HCT116 (cell line): ENCODE measurements at regions not wholly inside any gene's neighbourhood (a gene's known extent, or its start where the extent isn't known, plus 50 kb on each side); places are given as distances from the start of the nearest gene placed in this dataset.

Experiments
- ATAC-seq: fragments of 200-7000 bp; cut with Tn5 transposase; 2 replicates; pipeline ENCODE4 v1.9.1; 2020; ENCODE audit warnings: mild to moderate bottlenecking, moderate library complexity
- BruUV-seq: library from RNA; stranded (reverse); fragments of 400-500 nt; replicated peaks from 2 replicates; lab custom pipeline; 2021; lab: Mats Ljungman, UMichigan
- CTCF ChIA-PET: fragments of 300-600 bp; sonication (Branson Sonifier 250); formaldehyde crosslinking; loops from one replicate; lab custom pipeline; 2021; ENCODE audit warnings: antibody characterized with exemption; lab: Charles Lee
- POLR2A ChIA-PET: fragments of 300-600, 350-600 bp; sonication (Branson Sonifier 250); formaldehyde crosslinking; loops from one replicate; lab custom pipeline; 2021; ENCODE audit warnings: antibody characterized with exemption; lab: Charles Lee
- RAD21 ChIA-PET, 2 experiments: fragments of 300-600 bp; sonication (Branson Sonifier 250); formaldehyde crosslinking; loops; one replicate each; lab custom pipeline; 2023; ENCODE audit warnings: low total read pairs in 2 of 2; ENCODE audit not compliant: uncharacterized antibody in 2 of 2, unreplicated experiment in 2 of 2, low non-redundant PET in 1 of 2; lab: Charles Lee
- DNase-seq: peaks from one replicate; pipeline ENCODE4 v3.0.0-alpha.2; 2010; ENCODE audit warnings: low read depth, low spot score
- H2AFZ ChIP-seq: fragments of 200-600 bp; shearing (Covaris generic), sonication (generic); 2 replicates; pipeline ENCODE4 v1.6.1; 2017; ENCODE audit warnings: low read depth, mixed run types, mixed read lengths, antibody characterized with exemption, low read length; ENCODE audit not compliant: poor library complexity, severe bottlenecking
- H3K27ac ChIP-seq: 2 replicates; pipeline ENCODE4 v1.5.1; 2012; ENCODE audit warnings: low read depth, low read length
- H3K27me3 ChIP-seq: fragments of 200-600 bp; sonication (generic); 2 replicates; pipeline ENCODE4 v1.6.1; 2016; ENCODE audit warnings: mixed run types, low read length, mixed read lengths; ENCODE audit not compliant: insufficient read depth
- H3K36me3 ChIP-seq, 2 experiments: fragments of 200-500 bp in 1 of 2; fragments of 200-600 bp in 1 of 2; sonication (Bioruptor generic) in 1 of 2; sonication (generic) in 1 of 2; 2 replicates each; pipeline versions ENCODE4 v1.5.1 to v1.6.1; 2014 to 2016; ENCODE audit warnings: low read length in 2 of 2, inconsistent platforms in 1 of 2, mixed read lengths in 1 of 2, mixed run types in 1 of 2; ENCODE audit not compliant: insufficient read depth in 2 of 2, control insufficient read depth in 1 of 2
- H3K4me1 ChIP-seq, 2 experiments: fragments of 200-600 bp in 1 of 2; sonication (generic) in 1 of 2; 2 replicates each; pipeline versions ENCODE4 v1.5.1 to v1.6.1; 2012 to 2017; ENCODE audit warnings: low read length in 2 of 2, inconsistent platforms in 1 of 2, mild to moderate bottlenecking in 1 of 2, mixed read lengths in 1 of 2, mixed run types in 1 of 2, moderate library complexity in 1 of 2; ENCODE audit not compliant: insufficient read depth in 2 of 2, control insufficient read depth in 1 of 2
- H3K4me2 ChIP-seq: fragments of 200-600 bp; sonication (generic); 2 replicates; pipeline ENCODE4 v1.6.1; 2017; ENCODE audit warnings: mixed run types, low read length, mixed read lengths
- H3K4me3 ChIP-seq, 2 experiments: fragments of 200-600 bp in 1 of 2; sonication (generic) in 1 of 2; replicated peaks in 1 of 2; 2 replicates each; pipeline ENCODE4 v1.5.1; 2011 to 2016; ENCODE audit warnings: low read length in 2 of 2, control low read depth in 1 of 2, low read depth in 1 of 2, mild to moderate bottlenecking in 1 of 2, mixed read lengths in 1 of 2, mixed run types in 1 of 2
- H3K79me2 ChIP-seq: fragments of 200-600 bp; sonication (generic); 2 replicates; pipeline ENCODE4 v1.6.1; 2017; ENCODE audit warnings: mild to moderate bottlenecking, mixed run types, low read length, moderate library complexity, mixed read lengths; ENCODE audit not compliant: insufficient read depth
- H3K9ac ChIP-seq: fragments of 200-600 bp; sonication (generic); 2 replicates; pipeline ENCODE4 v1.6.1; 2016; ENCODE audit warnings: low read length, mixed read lengths
- H3K9me2 ChIP-seq: fragments of 200-600 bp; sonication (generic), shearing (Covaris generic); 2 replicates; pipeline ENCODE4 v1.6.1; 2017; ENCODE audit warnings: mixed run types, mild to moderate bottlenecking, moderate library complexity; ENCODE audit not compliant: insufficient read depth
- H3K9me3 ChIP-seq, 2 experiments: fragments of 200-500 bp in 1 of 2; fragments of 200-600 bp in 1 of 2; sonication (Bioruptor generic) in 1 of 2; sonication (generic) in 1 of 2; 2 replicates each; pipeline ENCODE4 v1.6.1; 2014 to 2017; ENCODE audit warnings: low read length in 2 of 2, mixed read lengths in 2 of 2, inconsistent platforms in 1 of 2, low read depth in 1 of 2, mild to moderate bottlenecking in 1 of 2, mixed run types in 1 of 2, moderate library complexity in 1 of 2; ENCODE audit not compliant: control insufficient read depth in 1 of 2, insufficient read depth in 1 of 2
- H4K20me1 ChIP-seq: fragments of 200-600 bp; sonication (generic), shearing (Covaris generic); 2 replicates; pipeline ENCODE4 v1.6.1; 2017; ENCODE audit warnings: mixed run types, mild to moderate bottlenecking, moderate library complexity; ENCODE audit not compliant: insufficient read depth
- ATF3 ChIP-seq: IDR thresholded peaks from 2 replicates; pipeline ENCODE4 v1.6.1; 2012
- EGR1 ChIP-seq: IDR thresholded peaks from 2 replicates; pipeline ENCODE4 v1.6.1; 2012; ENCODE audit warnings: low read depth
- ELF1 ChIP-seq: IDR thresholded peaks from 2 replicates; pipeline ENCODE4 v1.6.1; 2012; ENCODE audit warnings: low read depth, borderline replicate concordance
- EZH2 ChIP-seq: fragments of 200-600 bp; sonication (generic); IDR thresholded peaks from 2 replicates; pipeline ENCODE4 v1.6.1; 2017; ENCODE audit warnings: antibody characterized with exemption, mixed run types
- EZH2phosphoT487 ChIP-seq: fragments of 200-600 bp; IDR thresholded peaks from 2 replicates; pipeline ENCODE4 v1.6.1; 2018; ENCODE audit warnings: antibody characterized with exemption, borderline replicate concordance
- FOSL1 ChIP-seq: IDR thresholded peaks from 2 replicates; pipeline ENCODE4 v1.6.1; 2012; ENCODE audit warnings: low read depth
- JUND ChIP-seq: IDR thresholded peaks from 2 replicates; pipeline ENCODE4 v1.6.1; 2012
- POLR2A ChIP-seq: IDR thresholded peaks from 2 replicates; pipeline ENCODE4 v1.7.0; 2011; ENCODE audit warnings: borderline replicate concordance; ENCODE audit not compliant: insufficient read depth, insufficient read length; ENCODE audit errors: extremely low read depth
- POLR2AphosphoS5 ChIP-seq: IDR thresholded peaks from 2 replicates; pipeline ENCODE4 v1.6.1; 2011; ENCODE audit warnings: mild to moderate bottlenecking, low read depth, low read length, moderate library complexity
- RAD21 ChIP-seq: IDR thresholded peaks from 2 replicates; pipeline ENCODE4 v1.6.1; 2012; ENCODE audit warnings: low read depth, mild to moderate bottlenecking
- REST ChIP-seq: IDR thresholded peaks from 2 replicates; pipeline ENCODE4 v1.6.1; 2012; ENCODE audit warnings: low read depth
- SIN3A ChIP-seq: IDR thresholded peaks from 2 replicates; pipeline ENCODE4 v1.6.1; 2012; ENCODE audit warnings: low read depth
- SP1 ChIP-seq: IDR thresholded peaks from 2 replicates; pipeline ENCODE4 v1.6.1; 2012; ENCODE audit warnings: low read depth
- TCF7L2 ChIP-seq: IDR thresholded peaks from 2 replicates; pipeline ENCODE4 v1.7.0; 2011; ENCODE audit warnings: borderline replicate concordance, inconsistent platforms; ENCODE audit not compliant: insufficient read depth, insufficient read length; ENCODE audit errors: extremely low read depth
- YY1 ChIP-seq: IDR thresholded peaks from 2 replicates; pipeline ENCODE4 v1.6.1; 2011; ENCODE audit warnings: low read length, low read depth, moderate library complexity, mild to moderate bottlenecking; ENCODE audit not compliant: insufficient replicate concordance; ENCODE audit errors: extremely low read depth
- intact Hi-C: fragments of 100-400 bp; cut with micrococcal nuclease; formaldehyde crosslinking; loops from 2 replicates; pipeline ENCODE4 v1.10.0; 2022
- TF ChIP-seq, protein P1 (sequence below): IDR thresholded peaks from 2 replicates; pipeline ENCODE4 v1.6.1; 2012

DNA sequence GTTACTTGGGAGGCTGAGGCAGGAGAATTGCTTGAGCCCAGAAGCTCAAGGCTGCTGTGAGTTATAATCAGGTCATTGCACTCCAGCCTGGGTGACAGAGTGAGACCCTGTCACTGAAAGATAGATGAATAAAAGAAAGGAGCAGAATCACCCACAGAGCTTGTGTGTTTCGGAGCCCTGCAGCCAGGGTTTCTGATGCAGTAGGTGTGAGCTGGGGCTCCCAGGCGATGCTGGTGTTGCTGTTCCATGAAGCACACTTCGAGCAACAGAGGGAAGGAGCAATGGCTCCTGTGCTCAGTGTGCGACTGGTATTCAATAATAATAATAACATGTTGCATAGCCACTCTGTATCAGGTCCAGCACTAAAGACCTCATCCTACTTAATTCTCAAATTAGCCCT is 197.5 kb upstream of the CST7 start:
- TF ChIP-seq SIN3A (no peak), EZH2phosphoT487 (no peak), JUND (no peak), SP1 (no peak), EGR1 (no peak), RAD21 (no peak), POLR2AphosphoS5 (no peak)
- no TSS peak for BruUV-seq
- Histone ChIP-seq H3K4me2 (no peak overlapping the region), H3K79me2 (no peaks in the 10 kb centered on the region), H3K4me3 (no peak overlapping the region), H3K9me3 (no peaks in the 10 kb centered on the region), H3K9ac (no peak overlapping the region), H3K9me2 (no peaks in the 10 kb centered on the region), H3K4me1 (peaks cover 2% of the 10 kb centered on the region in 2 experiments; a peak in 3 of 4 replicates), H3K27me3 (peaks cover 11% of the 10 kb centered on the region; the same call in 1 of the 2 replicates), H3K36me3 (no peaks in the 10 kb centered on the region), H4K20me1 (no peaks in the 10 kb centered on the region), H3K27ac (no peak overlapping the region), H2AFZ (no peak overlapping the region)
- DNase-seq (no peak), ATAC-seq (no peak)
- ChIA-PET RAD21 (no interaction called here), CTCF (no interaction called here), POLR2A (no interaction called here)
- intact Hi-C loops, result no loop called here

DNA sequence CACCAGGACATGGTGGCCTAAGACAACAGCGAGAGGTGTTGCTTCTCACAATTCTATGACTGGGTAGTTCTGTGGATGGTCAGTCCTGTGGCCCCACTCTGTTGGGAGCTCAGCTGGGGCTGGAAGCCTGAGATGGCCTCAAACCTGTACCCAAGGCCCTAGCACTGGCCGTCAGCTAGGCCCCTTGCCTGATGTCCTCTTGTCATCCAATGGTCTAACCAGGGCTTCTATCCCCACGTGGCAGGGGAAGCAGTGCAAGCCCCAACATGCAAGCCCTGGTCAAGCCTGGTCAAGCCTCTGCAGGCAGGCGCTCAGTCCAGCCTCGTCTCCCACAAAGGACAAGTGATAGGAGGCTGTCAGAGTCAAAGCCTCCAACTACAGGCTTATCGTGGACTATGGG is 196.5 kb upstream of the CST7 start:
- no peaks in the 10 kb centered on the region for H3K36me3 ChIP-seq
- RAD21 ChIA-PET, result no interaction called here
- BruUV-seq, result no TSS peak
- H3K9ac ChIP-seq, result no peak overlapping the region
- peaks cover 21% of the 10 kb centered on the region for H3K27me3 ChIP-seq
- no peak overlapping the region for H3K4me3 ChIP-seq
- H2AFZ ChIP-seq, result no peak overlapping the region
- TF ChIP-seq, protein P1, sequence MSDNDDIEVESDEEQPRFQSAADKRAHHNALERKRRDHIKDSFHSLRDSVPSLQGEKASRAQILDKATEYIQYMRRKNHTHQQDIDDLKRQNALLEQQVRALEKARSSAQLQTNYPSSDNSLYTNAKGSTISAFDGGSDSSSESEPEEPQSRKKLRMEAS, result no peak
- TF ChIP-seq YY1, result no peak
- TF ChIP-seq ATF3, result no peak
- no peak for TF ChIP-seq ELF1
- TF ChIP-seq POLR2A, result no peak
- no peak for TF ChIP-seq TCF7L2
- TF ChIP-seq RAD21, result no peak
- TF ChIP-seq EZH2phosphoT487, result no peak
- TF ChIP-seq POLR2AphosphoS5, result no peak
- no peak for TF ChIP-seq FOSL1
- TF ChIP-seq EGR1, result no peak
- TF ChIP-seq REST, result no peak
- no peak for TF ChIP-seq SIN3A
- TF ChIP-seq JUND, result no peak
- no peak for TF ChIP-seq EZH2
- H3K79me2 ChIP-seq, result no peaks in the 10 kb centered on the region
- ATAC-seq (no peak), DNase-seq (no peak)
- no peaks in the 10 kb centered on the region for H3K4me1 ChIP-seq
- H4K20me1 ChIP-seq, result no peaks in the 10 kb centered on the region
- POLR2A ChIA-PET, result no interaction called here
- H3K9me3 ChIP-seq, result no peaks in the 10 kb centered on the region
- CTCF ChIA-PET, result no interaction called here
- intact Hi-C loops, result no loop called here
- H3K27ac ChIP-seq, result no peak overlapping the region
- H3K9me2 ChIP-seq, result no peaks in the 10 kb centered on the region
- H3K4me2 ChIP-seq, result no peak overlapping the region
